Vagina (tissue), 2 donors: ENCODE measurements at regions not wholly inside any gene's neighbourhood (a gene's known extent, or its start where the extent isn't known, plus 50 kb on each side); places are given as distances from the start of the nearest gene placed in this dataset.

Source experiments
- DNase-seq, 2 donors: peaks; one replicate each; pipeline ENCODE4 v3.0.0-alpha.2; 2017; ENCODE audit errors: extremely low spot score in 2 of 2
- H3K27ac ChIP-seq: fragments of 200-600 bp; sonication (generic); one replicate; pipeline ENCODE4 v1.5.1; 2019
- H3K27me3 ChIP-seq: fragments of 200-600 bp; sonication (generic); one replicate; pipeline ENCODE4 v1.5.1; 2019
- H3K36me3 ChIP-seq, 2 donors: fragments of 200-600 bp; sonication (generic); one replicate each; pipeline ENCODE4 v1.5.1; 2017 to 2019
- H3K4me1 ChIP-seq: fragments of 200-600 bp; sonication (generic); one replicate; pipeline ENCODE4 v1.5.1; 2019
- H3K4me3 ChIP-seq, 2 donors: fragments of 200-600 bp; sonication (generic); 1 replicate in 1 of 2; 2 replicates in 1 of 2; pipeline ENCODE4 v1.5.1; 2016 to 2019
- H3K9me3 ChIP-seq: fragments of 200-600 bp; sonication (generic); one replicate; pipeline ENCODE4 v1.5.1; 2019
- POLR2A ChIP-seq, 2 donors: fragments of 450-650 bp; IDR thresholded peaks; one replicate each; pipeline ENCODE4 v1.6.1; 2017; ENCODE audit warnings: antibody characterized with exemption in 2 of 2, mild to moderate bottlenecking in 2 of 2, moderate library complexity in 2 of 2
- POLR2AphosphoS5 ChIP-seq, 2 donors: sonication (generic); formaldehyde crosslinking; IDR thresholded peaks; one replicate each; pipeline ENCODE4 v1.9.0; 2017; ENCODE audit warnings: antibody characterized with exemption in 2 of 2, mild to moderate bottlenecking in 2 of 2, low read depth in 1 of 2; ENCODE audit not compliant: insufficient read depth in 1 of 2
- intact Hi-C: fragments of 100-400 bp; cut with DNase I; formaldehyde crosslinking; loops from one replicate; pipeline ENCODE4 v1.15.1; 2023
- TF ChIP-seq, protein P1 (sequence below), 3 experiments: fragments of 450-650 bp in 2 of 3; fragments of 200-600 bp in 1 of 3; sonication (generic) in 1 of 3; IDR thresholded peaks; one replicate each; pipeline ENCODE4 v1.5.1; 2017 to 2019; ENCODE audit warnings: antibody characterized with exemption in 3 of 3, mild to moderate bottlenecking in 2 of 3, moderate library complexity in 2 of 3

DNA sequence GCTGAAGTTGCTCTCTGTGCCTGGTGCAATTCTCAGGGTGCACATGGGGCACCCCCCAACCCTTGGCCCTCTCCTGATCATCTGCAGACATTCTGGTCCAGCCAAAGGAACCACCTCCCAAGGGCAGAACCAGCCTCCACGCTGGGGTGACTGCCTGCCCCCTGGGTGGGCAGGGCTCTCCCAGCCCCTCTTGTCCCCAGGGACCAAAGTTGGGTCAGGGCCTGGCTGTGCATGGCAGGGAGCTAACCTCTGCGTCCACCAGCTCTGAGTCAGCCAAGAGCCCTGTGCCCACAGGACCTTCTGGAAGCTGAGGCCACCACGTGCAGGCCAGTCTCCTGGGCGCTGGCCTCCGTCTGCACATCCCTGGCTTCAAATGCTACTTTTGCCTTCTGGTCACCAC is 101.9 kb downstream of the SIK1 start:
- intact Hi-C loops, result no loop called here
- TF ChIP-seq POLR2A (IDR thresholded peaks at IDR 0.05) (no peak), POLR2AphosphoS5 (IDR thresholded peaks at IDR 0.05; ENCODE audit: insufficient read depth in 1 of 2, low read depth in 1 of 2) (no peak)
- TF ChIP-seq, protein P1, sequence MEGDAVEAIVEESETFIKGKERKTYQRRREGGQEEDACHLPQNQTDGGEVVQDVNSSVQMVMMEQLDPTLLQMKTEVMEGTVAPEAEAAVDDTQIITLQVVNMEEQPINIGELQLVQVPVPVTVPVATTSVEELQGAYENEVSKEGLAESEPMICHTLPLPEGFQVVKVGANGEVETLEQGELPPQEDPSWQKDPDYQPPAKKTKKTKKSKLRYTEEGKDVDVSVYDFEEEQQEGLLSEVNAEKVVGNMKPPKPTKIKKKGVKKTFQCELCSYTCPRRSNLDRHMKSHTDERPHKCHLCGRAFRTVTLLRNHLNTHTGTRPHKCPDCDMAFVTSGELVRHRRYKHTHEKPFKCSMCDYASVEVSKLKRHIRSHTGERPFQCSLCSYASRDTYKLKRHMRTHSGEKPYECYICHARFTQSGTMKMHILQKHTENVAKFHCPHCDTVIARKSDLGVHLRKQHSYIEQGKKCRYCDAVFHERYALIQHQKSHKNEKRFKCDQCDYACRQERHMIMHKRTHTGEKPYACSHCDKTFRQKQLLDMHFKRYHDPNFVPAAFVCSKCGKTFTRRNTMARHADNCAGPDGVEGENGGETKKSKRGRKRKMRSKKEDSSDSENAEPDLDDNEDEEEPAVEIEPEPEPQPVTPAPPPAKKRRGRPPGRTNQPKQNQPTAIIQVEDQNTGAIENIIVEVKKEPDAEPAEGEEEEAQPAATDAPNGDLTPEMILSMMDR (IDR thresholded peaks at IDR 0.05), result no peak
- no peaks in the 10 kb centered on the region for H3K36me3 ChIP-seq
- H3K9me3 ChIP-seq, result no peaks in the 10 kb centered on the region
- DNase-seq, result no peak
- no peaks in the 10 kb centered on the region for H3K27me3 ChIP-seq
- H3K4me1 ChIP-seq, result peaks cover 2% of the 10 kb centered on the region
- H3K4me3 ChIP-seq, result no peak overlapping the region
- no peak overlapping the region for H3K27ac ChIP-seq

GRCh38 chr21:43324596-43324995 is 102.3 kb downstream of the SIK1 start:
- peaks cover 7% of the 10 kb centered on the region for H3K4me1 ChIP-seq

DNA sequence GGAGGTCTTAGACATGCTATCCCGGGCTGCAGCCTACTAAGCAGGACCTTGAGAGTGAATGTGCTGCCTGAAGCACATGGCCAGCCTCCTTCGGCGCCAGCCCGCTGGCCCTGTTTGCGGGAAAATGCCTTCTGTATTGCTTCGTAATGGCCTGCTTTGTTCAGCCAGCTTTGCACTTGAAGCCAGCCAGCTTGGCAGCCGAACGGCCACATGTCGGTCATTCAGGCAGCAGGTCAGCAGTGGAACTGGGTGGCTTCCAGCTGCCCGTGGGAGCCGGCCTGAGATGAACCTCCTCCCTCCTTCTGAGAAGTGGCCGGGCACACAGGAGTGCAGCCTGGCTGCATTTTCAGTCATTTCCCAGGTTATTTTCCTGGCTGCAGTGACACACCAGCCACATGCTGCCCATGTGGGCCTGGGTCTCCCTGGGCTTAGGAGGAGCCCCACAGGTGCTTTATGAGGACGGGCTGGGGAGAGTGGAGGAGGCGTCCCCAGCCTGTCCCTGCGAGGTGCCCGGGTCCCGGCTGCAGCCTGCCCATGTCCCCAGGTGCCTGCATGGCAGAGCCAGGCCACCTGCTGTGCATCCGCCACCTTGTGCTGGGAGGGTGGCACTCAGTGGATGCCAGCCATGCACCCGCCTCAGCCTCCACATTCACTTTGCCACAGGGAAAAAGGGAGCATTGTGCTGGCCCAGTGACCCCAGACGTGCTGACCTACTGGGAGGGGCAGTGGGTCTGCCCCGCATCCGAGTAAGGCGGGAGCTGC is 103.5 kb downstream of the SIK1 start:
- DNase-seq, result no peak
- Histone ChIP-seq H3K27me3 (no peaks in the 10 kb centered on the region), H3K4me3 (no peak overlapping the region), H3K4me1 (peaks cover 13% of the 10 kb centered on the region), H3K36me3 (no peaks in the 10 kb centered on the region), H3K27ac (no peak overlapping the region), H3K9me3 (no peaks in the 10 kb centered on the region)
- no peak for TF ChIP-seq POLR2AphosphoS5 (IDR thresholded peaks at IDR 0.05; ENCODE audit: insufficient read depth in 1 of 2, low read depth in 1 of 2)
- no peak for TF ChIP-seq POLR2A (IDR thresholded peaks at IDR 0.05)
- TF ChIP-seq, protein P1 (IDR thresholded peaks at IDR 0.05), result no peak
- intact Hi-C loops, result no loop called here

More at GRCh38 chr21:43324596-43324995, 102.3 kb downstream of the SIK1 start:
- intact Hi-C loops, result no loop called here
- Histone ChIP-seq H3K9me3 (no peaks in the 10 kb centered on the region), H3K27ac (no peak overlapping the region), H3K36me3 (no peaks in the 10 kb centered on the region), H3K4me3 (no peak overlapping the region), H3K27me3 (no peaks in the 10 kb centered on the region)
- no peak for DNase-seq
- no peak for TF ChIP-seq POLR2A (IDR thresholded peaks at IDR 0.05)
- TF ChIP-seq, protein P1 (IDR thresholded peaks at IDR 0.05), result no peak
- TF ChIP-seq POLR2AphosphoS5 (IDR thresholded peaks at IDR 0.05; ENCODE audit: insufficient read depth in 1 of 2, low read depth in 1 of 2), result no peak

GRCh38 chr21:43322805-43323204 is 104.1 kb downstream of the SIK1 start:
- no peak for DNase-seq
- intact Hi-C loops, result no loop called here
- no peaks in the 10 kb centered on the region for H3K27me3 ChIP-seq
- H3K4me1 ChIP-seq, result peaks cover 13% of the 10 kb centered on the region
- H3K9me3 ChIP-seq, result no peaks in the 10 kb centered on the region
- H3K4me3 ChIP-seq, result no peak overlapping the region
- TF ChIP-seq, protein P1 (IDR thresholded peaks at IDR 0.05), result no peak
- TF ChIP-seq POLR2A (IDR thresholded peaks at IDR 0.05), result no peak
- TF ChIP-seq POLR2AphosphoS5 (IDR thresholded peaks at IDR 0.05; ENCODE audit: insufficient read depth in 1 of 2, low read depth in 1 of 2), result no peak
- no peak overlapping the region for H3K27ac ChIP-seq
- no peaks in the 10 kb centered on the region for H3K36me3 ChIP-seq

GRCh38 chr21:43322311-43322710 is 104.6 kb downstream of the SIK1 start:
- intact Hi-C loops, result no loop called here
- no peak for DNase-seq

More at GRCh38 chr21:43322311-43322710, 104.6 kb downstream of the SIK1 start:
- Histone ChIP-seq H3K4me3 (no peak overlapping the region), H3K27me3 (no peaks in the 10 kb centered on the region), H3K36me3 (no peaks in the 10 kb centered on the region), H3K27ac (no peak overlapping the region), H3K4me1 (peaks cover 13% of the 10 kb centered on the region), H3K9me3 (no peaks in the 10 kb centered on the region)
- TF ChIP-seq, protein P1 (IDR thresholded peaks at IDR 0.05), result no peak
- no peak for TF ChIP-seq POLR2AphosphoS5 (IDR thresholded peaks at IDR 0.05; ENCODE audit: insufficient read depth in 1 of 2, low read depth in 1 of 2)
- TF ChIP-seq POLR2A (IDR thresholded peaks at IDR 0.05), result no peak
